IPS-20b (cell line): ENCODE measurements at regions not wholly inside any gene's neighbourhood (a gene's known extent, or its start where the extent isn't known, plus 50 kb on each side); places are given as distances from the start of the nearest gene placed in this dataset.
"Not testable (repeated sequence)": the region's sequence is repeated elsewhere in the genome, so short reads cannot be mapped to it uniquely, and the experiment has no call there.

Experiments
- H3K27ac ChIP-seq: one replicate; pipeline ENCODE4 v1.5.1; 2013; ENCODE audit warnings: low read length
- H3K27me3 ChIP-seq: 2 replicates; pipeline ENCODE4 v1.6.1; 2013; ENCODE audit warnings: mild to moderate bottlenecking, low read length, inconsistent platforms; ENCODE audit not compliant: insufficient read depth
- H3K36me3 ChIP-seq: 2 replicates; pipeline ENCODE4 v1.6.1; 2013; ENCODE audit warnings: low read depth, mild to moderate bottlenecking, inconsistent platforms, low read length, moderate library complexity; ENCODE audit not compliant: insufficient read depth
- H3K4me1 ChIP-seq: 2 replicates; pipeline ENCODE4 v1.6.1; 2013; ENCODE audit warnings: mild to moderate bottlenecking, control low read depth, inconsistent platforms, low read length, moderate library complexity; ENCODE audit not compliant: insufficient read depth
- H3K4me3 ChIP-seq: 2 replicates; pipeline ENCODE4 v1.5.1; 2013; ENCODE audit warnings: mild to moderate bottlenecking, low read length, inconsistent platforms
- H3K9ac ChIP-seq: 2 replicates; pipeline ENCODE4 v1.6.1; 2013; ENCODE audit warnings: low read depth, mild to moderate bottlenecking, inconsistent platforms, low read length, moderate library complexity
- H3K9me3 ChIP-seq: 2 replicates; pipeline ENCODE4 v1.6.1; 2013; ENCODE audit warnings: mild to moderate bottlenecking, low read depth, low read length, inconsistent platforms; ENCODE audit not compliant: insufficient read depth

DNA sequence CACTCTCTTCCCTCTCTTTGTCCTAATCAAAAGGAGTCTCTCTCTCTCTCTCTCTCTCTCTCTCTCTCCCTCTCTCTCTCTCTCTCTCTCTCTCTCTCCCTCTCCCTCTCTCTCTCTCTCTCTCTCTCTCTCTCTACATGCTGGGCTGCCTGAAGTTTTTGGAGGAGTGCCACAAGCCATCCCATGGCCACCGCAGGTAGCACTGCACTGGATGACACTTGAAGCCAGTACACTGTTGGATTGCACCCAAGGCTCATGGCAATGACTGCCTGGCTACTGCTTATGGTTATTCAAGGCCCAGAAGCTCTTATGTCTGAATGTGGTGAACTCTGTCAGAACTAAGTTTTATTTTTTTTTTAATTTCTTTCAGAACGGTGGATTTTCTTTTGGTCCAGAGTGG lies 115.2 kb downstream of the SPIN4 start:
- H3K9me3 ChIP-seq, H3K27me3 ChIP-seq, H3K4me1 ChIP-seq, H3K27ac ChIP-seq, H3K4me3 ChIP-seq, H3K9ac ChIP-seq, H3K36me3 ChIP-seq: not testable (repeated sequence)

DNA sequence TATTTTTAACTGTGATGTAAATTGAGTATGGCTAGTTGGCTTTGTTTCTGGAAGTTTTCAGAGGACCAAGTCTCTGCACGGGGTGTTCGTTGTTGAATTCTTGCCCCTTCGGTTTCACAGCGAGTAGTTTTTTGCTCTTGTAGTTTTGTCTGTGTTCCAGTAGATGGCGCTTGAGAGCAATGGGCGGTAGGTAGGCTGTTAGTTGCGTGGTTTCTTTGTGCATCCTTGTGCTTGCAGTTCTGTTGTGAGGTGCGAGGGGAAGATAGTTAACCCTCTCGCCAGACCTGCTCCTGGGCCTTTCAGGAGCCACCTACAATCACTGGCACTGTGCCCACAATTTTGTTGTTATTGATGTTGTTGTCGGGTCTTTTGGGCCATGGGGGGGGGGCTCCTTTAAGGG lies 118.1 kb downstream of the SPIN4 start:
- not testable (repeated sequence) for H3K9ac ChIP-seq, H3K27me3 ChIP-seq, H3K4me3 ChIP-seq, H3K4me1 ChIP-seq, H3K27ac ChIP-seq, H3K36me3 ChIP-seq, H3K9me3 ChIP-seq

DNA sequence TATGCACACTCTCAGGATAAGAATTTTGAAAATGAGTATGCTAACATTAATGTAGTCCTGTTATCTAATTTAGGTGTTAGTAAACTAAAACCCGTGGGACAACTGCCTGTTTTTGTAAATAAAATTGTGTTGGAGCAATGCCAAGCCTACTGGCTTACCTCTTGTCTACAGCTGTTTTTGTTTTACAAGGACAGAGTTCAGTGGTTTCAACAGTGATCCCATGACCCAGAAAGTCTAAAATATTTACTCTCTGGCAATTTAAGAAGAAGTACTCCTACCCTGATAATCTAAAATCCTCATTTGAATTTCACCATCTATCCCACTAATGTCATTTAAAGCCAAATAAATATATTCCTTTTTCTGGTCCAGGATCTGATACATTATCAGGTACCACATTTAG lies 132.9 kb downstream of the SPIN4 start:
- not testable (repeated sequence) for H3K36me3 ChIP-seq, H3K4me1 ChIP-seq, H3K9me3 ChIP-seq, H3K9ac ChIP-seq, H3K27me3 ChIP-seq, H3K4me3 ChIP-seq, H3K27ac ChIP-seq

DNA sequence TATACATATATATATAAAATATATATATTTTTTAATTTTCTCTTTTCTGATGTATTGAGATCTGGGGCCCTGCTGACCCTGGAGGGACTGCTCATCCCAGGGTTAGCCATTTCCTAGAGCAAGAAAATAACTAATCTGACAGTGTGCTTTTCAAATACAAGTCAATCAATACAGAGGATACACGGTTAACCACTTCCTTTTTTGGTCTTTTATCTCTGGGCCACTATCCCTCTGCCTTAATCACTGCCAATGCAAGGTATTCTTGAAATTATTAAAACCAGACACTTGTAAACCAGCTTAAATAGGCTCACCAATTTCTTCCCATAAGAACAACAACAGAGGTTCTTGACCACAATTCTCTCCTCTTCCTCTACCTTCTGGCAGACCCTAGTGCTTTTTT lies 133.6 kb downstream of the SPIN4 start:
- H3K27me3 ChIP-seq, H3K9me3 ChIP-seq, H3K27ac ChIP-seq, H3K4me1 ChIP-seq, H3K36me3 ChIP-seq, H3K4me3 ChIP-seq, H3K9ac ChIP-seq: not testable (repeated sequence)

DNA sequence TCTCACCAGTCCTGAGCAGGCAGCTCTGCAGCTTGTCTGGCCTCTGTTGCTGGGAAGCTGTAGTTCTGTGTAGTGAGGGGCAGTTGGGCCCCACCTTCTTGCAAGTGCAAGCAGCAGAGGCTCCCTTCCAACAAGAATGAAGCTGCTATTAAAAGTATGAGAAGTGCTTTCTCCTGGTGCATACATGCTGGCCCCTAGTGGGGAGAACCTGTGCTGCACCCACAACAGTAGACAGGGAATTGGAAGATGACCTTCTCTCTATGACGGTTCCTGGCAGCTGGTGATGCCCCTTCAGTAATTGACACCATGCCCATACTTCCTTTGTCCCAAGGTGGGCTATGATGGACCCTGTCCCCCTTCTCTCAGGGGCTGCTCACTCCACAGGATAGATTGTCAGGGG lies 141.5 kb downstream of the SPIN4 start:
- not testable (repeated sequence) for H3K4me1 ChIP-seq, H3K27ac ChIP-seq, H3K4me3 ChIP-seq, H3K27me3 ChIP-seq, H3K9me3 ChIP-seq, H3K9ac ChIP-seq, H3K36me3 ChIP-seq

DNA sequence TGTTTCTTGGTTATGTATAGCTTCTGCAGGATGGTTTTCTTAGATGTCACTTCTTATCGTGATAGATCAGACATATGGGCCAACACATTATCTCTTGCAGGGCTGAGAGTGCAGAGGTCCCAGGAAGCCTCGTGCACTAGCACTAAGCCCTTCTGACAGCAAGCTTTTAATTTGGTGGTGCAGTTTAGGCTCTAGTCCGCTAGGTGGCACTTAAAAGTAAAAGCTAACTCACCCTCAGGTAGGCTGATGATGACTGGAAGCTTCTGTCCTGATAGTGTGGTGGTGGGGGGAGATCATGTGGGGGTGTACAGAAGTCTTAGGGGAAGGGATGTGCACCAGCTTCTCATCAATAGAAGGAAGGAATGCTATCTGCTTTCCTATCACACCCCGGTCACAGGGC lies 142.0 kb downstream of the SPIN4 start:
- not testable (repeated sequence) for H3K4me1 ChIP-seq, H3K27me3 ChIP-seq

DNA sequence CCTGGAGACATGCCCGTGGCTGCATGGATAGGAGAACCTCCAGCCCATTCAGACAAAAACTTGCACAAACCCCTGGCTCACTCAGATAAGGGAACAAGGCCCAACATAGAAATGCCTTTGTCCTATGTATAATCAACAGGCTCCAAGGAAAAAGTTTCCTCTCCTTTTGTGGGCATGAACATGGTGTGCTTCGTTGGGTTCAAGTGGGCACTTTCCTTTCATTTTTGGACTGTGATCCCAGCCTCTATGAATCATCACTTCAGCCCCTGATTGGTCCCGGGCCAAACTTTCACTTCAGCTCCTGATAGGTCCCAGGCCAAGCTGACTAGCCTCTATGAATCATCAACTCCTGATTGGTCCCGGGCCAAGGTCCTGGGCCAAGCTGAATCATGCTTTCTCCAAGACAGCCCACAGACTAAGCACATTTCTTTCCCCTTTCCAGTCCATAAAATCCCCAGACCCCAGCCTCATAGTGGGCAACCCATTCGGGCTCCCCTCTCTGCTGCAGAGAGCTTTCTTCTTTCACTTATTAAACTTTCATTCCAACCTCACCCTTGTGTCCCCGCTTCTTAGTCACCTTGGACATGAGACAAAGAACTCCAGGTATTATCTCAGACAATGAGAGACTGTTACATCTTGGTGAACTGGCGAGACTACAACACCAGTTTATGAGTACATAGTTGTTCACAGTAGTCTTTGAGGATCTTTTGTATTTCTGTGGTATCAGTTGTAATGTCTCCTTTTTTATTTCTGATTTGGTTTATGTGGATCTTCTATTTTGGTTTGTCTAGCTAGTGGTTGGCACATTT lies 146.7 kb downstream of the SPIN4 start:
- H3K9me3 ChIP-seq, H3K27ac ChIP-seq, H3K36me3 ChIP-seq, H3K4me3 ChIP-seq, H3K9ac ChIP-seq, H3K4me1 ChIP-seq, H3K27me3 ChIP-seq: not testable (repeated sequence)

More for the DNA sequence above, 142.0 kb downstream of the SPIN4 start:
- not testable (repeated sequence) for H3K4me3 ChIP-seq, H3K36me3 ChIP-seq, H3K9me3 ChIP-seq, H3K9ac ChIP-seq, H3K27ac ChIP-seq

DNA sequence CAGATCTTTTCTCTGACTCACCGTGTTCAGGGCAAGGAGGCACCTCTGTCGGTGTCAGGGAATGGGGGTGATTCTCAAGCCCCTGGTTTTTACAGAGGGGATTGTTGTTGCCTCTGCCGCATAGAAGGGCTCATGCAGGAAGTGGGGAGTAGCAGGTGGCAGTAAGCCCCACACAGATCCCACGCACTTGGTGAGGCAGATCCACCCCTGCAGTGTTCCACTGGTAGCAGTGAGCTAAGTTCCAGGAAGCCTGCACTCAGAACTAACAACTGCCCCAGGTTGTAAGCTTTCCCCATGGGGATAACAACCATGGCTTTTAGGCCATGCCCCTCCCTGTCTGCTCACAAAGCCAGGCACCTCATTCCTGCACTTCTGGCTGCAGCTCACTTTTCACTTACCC lies 149.1 kb downstream of the SPIN4 start:
- H3K27ac ChIP-seq, H3K36me3 ChIP-seq, H3K4me1 ChIP-seq, H3K9ac ChIP-seq, H3K9me3 ChIP-seq, H3K27me3 ChIP-seq, H3K4me3 ChIP-seq: not testable (repeated sequence)

DNA sequence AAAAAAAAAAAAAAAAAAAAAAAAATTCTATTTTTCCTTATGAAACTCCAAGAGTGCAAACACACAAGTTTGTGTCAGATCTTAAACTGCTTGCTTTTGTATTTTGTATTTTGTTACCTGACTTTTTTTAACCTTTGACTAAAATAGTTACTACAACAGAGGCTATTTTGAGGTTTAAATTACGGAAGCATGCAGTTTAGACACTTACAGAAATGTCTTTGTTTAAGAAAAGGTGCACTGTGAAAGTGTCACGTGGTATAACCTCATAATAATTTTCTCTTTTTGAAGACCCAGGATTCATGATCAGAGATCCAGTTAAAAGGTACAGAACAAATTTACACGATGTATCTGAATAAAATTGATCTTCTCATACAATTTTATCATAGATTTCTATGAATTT lies 152.4 kb downstream of the SPIN4 start:
- H3K36me3 ChIP-seq, H3K27ac ChIP-seq, H3K9ac ChIP-seq, H3K4me1 ChIP-seq, H3K9me3 ChIP-seq, H3K27me3 ChIP-seq, H3K4me3 ChIP-seq: not testable (repeated sequence)

DNA sequence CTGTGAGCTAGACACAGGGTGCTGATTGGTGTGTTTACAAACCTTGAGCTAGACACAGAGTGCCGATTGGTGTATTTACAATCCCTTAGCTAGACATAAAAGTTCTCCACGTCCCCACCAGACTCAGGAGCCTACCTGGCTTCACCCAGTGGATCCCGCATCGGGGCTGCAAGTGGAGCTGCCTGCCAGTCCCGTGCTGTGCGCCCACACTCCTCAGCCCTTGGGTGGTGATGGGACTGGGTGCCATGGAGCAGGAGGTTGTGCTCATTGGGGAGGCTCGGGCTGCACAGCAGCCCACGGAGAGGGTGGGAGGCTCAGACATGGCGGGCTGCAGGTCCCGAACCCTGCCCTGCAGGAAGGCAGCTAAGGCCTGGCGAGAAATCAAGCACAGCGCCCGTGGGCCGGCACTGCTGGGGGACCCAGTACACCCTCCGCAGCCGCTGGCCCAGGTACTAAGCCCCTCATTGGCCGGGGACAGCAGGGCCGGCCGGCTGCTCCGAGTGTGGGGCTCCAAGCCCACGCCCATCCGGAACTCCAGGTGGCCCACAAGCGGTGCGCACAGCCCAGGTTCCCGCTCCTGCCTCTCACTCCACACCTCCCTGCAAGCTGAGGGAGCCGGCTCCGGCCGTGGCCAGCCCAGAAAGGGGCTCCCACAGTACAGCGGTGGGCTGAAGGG lies 158.6 kb downstream of the SPIN4 start:
- H3K9me3 ChIP-seq, result peaks cover 20% of the 10 kb centered on the region; the same call in 1 of the 2 replicates
- not testable (repeated sequence) for H3K36me3 ChIP-seq, H3K4me3 ChIP-seq, H3K27me3 ChIP-seq, H3K4me1 ChIP-seq, H3K27ac ChIP-seq, H3K9ac ChIP-seq

DNA sequence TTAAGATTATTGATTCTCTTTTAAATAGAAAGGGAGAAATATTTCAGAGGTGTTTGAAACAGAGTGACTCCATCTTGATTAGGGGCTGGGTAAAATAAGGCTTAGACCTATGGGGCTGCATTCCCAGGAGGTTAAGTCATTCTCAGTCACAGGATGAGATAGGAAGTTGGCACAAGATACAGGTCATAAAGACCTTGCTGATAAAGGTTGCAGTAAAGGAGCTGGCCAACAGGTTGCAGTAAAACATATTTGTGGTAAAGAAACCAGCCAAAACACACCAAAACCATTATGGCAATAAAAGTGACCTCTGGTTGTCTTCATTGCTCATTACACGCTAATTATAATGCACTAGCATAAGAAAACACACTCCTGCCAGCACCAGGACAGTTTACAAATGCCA lies 165.0 kb downstream of the SPIN4 start:
- Histone ChIP-seq H3K9me3 (peaks cover 22% of the 10 kb centered on the region; the same call in 1 of the 2 replicates), H3K27me3 (no peaks in the 10 kb centered on the region), H3K4me1 (no peaks in the 10 kb centered on the region), H3K4me3 (no peak overlapping the region), H3K36me3 (no peaks in the 10 kb centered on the region), H3K9ac (no peak overlapping the region), H3K27ac (no peak overlapping the region)

DNA sequence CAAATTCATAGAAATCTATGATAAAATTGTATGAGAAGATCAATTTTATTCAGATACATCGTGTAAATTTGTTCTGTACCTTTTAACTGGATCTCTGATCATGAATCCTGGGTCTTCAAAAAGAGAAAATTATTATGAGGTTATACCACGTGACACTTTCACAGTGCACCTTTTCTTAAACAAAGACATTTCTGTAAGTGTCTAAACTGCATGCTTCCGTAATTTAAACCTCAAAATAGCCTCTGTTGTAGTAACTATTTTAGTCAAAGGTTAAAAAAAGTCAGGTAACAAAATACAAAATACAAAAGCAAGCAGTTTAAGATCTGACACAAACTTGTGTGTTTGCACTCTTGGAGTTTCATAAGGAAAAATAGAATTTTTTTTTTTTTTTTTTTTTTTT lies 171.3 kb downstream of the SPIN4 start:
- not testable (repeated sequence) for H3K27ac ChIP-seq, H3K4me3 ChIP-seq, H3K9me3 ChIP-seq, H3K4me1 ChIP-seq, H3K9ac ChIP-seq, H3K27me3 ChIP-seq, H3K36me3 ChIP-seq
